AG10803 (cell line): ENCODE measurements at regions not wholly inside any gene's neighbourhood (a gene's known extent, or its start where the extent isn't known, plus 50 kb on each side); places are given as distances from the start of the nearest gene placed in this dataset.

Experiments
- DNase-seq: peaks from one replicate; pipeline ENCODE4 v3.0.0; 2010; ENCODE audit warnings: low read depth
- H3K4me3 ChIP-seq: 2 replicates; pipeline ENCODE4 v1.5.1; 2011; ENCODE audit warnings: mild to moderate bottlenecking, low read length, control low read depth
- CTCF ChIP-seq: conservative IDR thresholded peaks from 2 replicates; pipeline ENCODE4 v1.5.1; 2011; ENCODE audit warnings: mild to moderate bottlenecking, low read length, control low read depth, inconsistent platforms

DNA sequence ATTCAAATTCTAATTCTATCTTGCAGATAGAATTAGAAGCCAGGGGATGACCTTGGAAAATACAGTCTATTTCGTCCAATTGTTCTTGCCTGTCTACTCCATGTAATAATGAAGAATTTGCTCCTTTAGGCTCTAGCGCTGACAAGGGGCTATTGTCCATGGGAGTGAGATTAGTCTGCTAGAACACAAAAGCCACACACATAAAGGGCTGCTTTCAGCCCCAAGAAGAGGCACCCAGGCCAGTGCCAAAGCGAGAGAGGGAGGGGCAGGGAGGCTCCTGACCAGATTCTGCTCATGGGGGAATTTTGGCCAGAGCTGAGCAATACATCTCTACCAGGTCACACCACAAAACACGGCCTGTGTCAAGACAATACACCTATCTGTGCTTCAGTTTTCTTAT is 1306.9 kb downstream of the UQCRFS1 start:
- DNase-seq, result no peak
- no peak for TF ChIP-seq CTCF
- no peak overlapping the region for H3K4me3 ChIP-seq

DNA sequence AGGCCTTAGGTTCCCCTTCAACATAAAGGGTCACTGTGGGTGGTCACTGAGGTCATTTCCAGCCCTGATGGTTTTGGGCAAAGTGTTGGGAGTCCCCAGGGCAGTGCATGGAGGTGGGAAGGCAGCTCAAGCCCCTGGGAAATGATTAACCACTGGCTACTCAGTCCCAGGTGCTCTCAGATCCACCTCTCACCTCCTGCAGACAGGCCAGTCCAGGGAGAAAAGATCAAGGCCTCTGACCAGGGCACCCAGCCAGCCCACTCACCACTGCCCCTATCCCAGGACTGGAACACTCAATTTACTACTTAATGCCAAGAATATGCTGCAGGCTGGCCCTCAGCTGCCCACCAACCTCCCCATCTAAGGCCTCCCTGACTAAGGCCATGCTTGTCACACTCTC is 1307.9 kb downstream of the UQCRFS1 start:
- no peak for TF ChIP-seq CTCF
- no peak for DNase-seq
- H3K4me3 ChIP-seq, result no peak overlapping the region

DNA sequence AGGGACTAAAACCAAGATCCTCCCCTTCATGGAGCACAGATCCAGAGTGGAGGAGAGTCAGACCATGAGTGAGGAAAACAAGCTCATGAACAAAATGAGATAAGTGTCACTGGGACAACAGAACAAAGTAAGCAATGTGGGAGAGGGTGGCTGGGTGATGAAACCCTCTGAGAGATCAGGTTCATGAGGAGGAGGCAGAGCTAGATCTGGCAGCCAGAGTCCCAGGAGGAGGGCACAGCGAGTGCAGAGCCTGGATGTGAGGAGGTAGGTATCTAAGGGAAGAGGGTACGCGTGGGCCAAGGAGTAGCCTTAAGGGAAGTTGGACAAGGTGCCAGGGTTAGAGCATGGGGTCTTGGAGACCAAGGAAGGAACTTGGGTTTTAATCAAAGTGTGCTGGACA is 1311.9 kb downstream of the UQCRFS1 start:
- H3K4me3 ChIP-seq, result no peak overlapping the region
- TF ChIP-seq CTCF, result no peak
- no peak for DNase-seq

GRCh38 chr19:27896091-27896490 is 1316.9 kb downstream of the UQCRFS1 start:
- H3K4me3 ChIP-seq, result no peak overlapping the region
- no peak for TF ChIP-seq CTCF

DNA sequence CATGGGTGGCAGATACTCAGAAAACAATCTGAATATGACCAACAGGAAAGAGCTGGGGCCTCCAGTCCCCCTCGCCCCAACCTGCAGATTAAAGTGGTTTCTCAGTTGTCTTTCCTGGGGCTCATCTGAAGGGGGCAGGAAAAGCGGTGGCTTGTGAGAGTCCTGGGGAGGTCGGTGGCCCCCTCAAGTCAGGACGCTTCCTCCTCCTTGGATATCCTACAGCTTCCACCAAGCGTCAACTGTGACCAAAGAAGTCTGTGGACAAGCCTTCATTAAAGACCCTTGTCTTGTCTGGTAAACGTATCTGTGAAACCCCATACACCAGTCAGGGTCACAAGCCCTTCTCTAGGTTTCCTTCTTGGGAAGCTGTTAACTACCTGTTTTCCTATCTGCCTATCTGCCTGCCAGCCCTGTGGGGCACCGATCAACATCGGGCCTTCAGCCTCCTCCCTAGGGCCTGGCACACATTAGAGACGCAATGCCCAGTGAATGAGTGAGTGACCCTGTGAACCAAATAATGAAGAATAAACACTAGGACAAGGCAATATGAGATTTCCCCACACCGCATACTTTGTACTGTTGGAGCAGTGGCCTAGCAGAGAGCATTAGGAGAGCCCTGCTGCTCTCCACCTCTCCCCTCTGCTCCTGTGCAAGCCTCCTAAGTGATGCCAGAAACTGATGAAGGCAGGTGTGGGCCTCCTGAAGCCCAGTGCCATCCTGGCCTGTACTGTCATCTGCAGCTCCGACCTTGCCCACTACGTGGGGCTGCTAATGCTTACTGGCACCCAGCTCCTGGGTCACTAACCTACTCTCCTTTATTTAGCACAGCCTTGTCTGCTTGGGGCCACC is 1317.8 kb downstream of the UQCRFS1 start:
- DNase-seq, result no peak
- TF ChIP-seq CTCF, result no peak
- no peak overlapping the region for H3K4me3 ChIP-seq

More at GRCh38 chr19:27896091-27896490, 1316.9 kb downstream of the UQCRFS1 start:
- no peak for DNase-seq

GRCh38 chr19:27892500-27892899 is 1320.5 kb downstream of the UQCRFS1 start:
- TF ChIP-seq CTCF, result no peak
- no peak overlapping the region for H3K4me3 ChIP-seq
- DNase-seq, result no peak

- TF ChIP-seq CTCF, result no peak
- no peak overlapping the region for H3K4me3 ChIP-seq
- DNase-seq, result no peak
Observed at GRCh38 chr19:27891411-27891810, 1321.5 kb downstream of the UQCRFS1 start.
